ENCODE measurements at regions not wholly inside any gene's neighbourhood (a gene's known extent, or its start where the extent isn't known, plus 50 kb on each side); places are given as distances from the start of the nearest gene placed in this dataset.

GRCh38 chr10:9868499-9868898 lies 1149.2 kb upstream of the CELF2 start:
- TF ChIP-seq POLR2AphosphoS5 (IDR thresholded peaks at IDR 0.05; ENCODE audit: low read depth, low read length): no peak
- TF ChIP-seq TAF1 (IDR thresholded peaks at IDR 0.05; ENCODE audit: borderline replicate concordance, low read depth, low read length): no peak
